Hypothalamus (tissue), 51 donors: ENCODE measurements at regions not wholly inside any gene's neighbourhood (a gene's known extent, or its start where the extent isn't known, plus 50 kb on each side); places are given as distances from the start of the nearest gene placed in this dataset.
A peak's percentile ranks its signal among the peaks of the same experiment; 100 is the strongest.
"Not testable (repeated sequence)": the region's sequence is repeated elsewhere in the genome, so short reads cannot be mapped to it uniquely, and the experiment has no call there.

ENCODE experiments used
- DNase-seq, 51 donors: peaks; one replicate each; lab custom pipeline; 2025; lab: John Stamatoyannopoulos, UW

GRCh38 chr7:131689662-131690234 is 133.3 kb upstream of the PODXL start:
- no peak for DNase-seq

GRCh38 chr7:131688738-131689661 is 132.6 kb upstream of the PODXL start:
- peak in 41 of 51 donors; percentile 5 to 75 (median 35) for DNase-seq

GRCh38 chr7:131687296-131687695 is 130.9 kb upstream of the PODXL start:
- no peak for DNase-seq

- no peak for DNase-seq
Observed at GRCh38 chr7:131686833-131687232, 130.4 kb upstream of the PODXL start.

- no peak for DNase-seq
Observed at GRCh38 chr7:131683536-131684125, 127.2 kb upstream of the PODXL start.

GRCh38 chr7:131681961-131682360 is 125.5 kb upstream of the PODXL start:
- DNase-seq, result no peak

DNA sequence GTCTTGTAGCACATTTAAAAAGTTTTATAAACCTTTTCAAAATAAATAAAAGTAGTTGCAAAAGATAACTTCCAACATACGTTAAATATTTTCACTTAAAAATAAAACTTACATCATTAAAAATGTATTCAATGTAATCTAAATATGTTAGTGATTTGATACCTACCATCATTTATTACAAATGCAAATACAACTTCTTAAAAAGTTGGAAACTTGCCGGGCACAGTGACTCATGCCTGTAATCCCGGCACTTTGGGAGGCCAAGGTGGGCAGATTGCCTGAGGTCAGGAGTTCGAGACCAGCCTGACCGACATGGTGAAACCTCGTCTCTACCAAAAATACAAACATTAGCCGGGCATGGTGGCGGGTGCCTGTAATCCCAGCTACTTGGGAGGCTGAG is 122.6 kb upstream of the PODXL start:
- DNase-seq, result not testable (repeated sequence)

GRCh38 chr7:131676850-131677249 is 120.4 kb upstream of the PODXL start:
- DNase-seq, result not testable (repeated sequence)

- no peak for DNase-seq
Observed at GRCh38 chr7:131674131-131674530, 117.7 kb upstream of the PODXL start.

DNA sequence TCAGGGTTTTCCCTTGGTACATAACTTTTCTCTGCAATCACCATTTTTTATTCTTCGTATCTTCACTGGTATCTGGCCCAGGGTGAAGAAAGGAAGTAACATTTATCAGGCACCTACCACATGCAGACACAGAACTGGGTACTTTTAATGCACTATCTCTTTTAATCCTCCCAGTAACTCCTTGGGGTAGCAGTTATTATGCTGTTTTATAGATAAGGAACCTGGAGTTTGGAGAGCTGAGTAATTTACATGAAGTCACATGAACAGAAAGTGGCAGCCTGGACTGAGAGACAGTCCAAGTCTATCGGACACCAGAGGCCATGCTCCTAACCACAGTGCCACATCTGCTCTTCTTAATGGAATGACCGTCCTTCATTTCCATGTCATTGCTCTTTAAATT is 117.1 kb upstream of the PODXL start:
- DNase-seq, result no peak

DNA sequence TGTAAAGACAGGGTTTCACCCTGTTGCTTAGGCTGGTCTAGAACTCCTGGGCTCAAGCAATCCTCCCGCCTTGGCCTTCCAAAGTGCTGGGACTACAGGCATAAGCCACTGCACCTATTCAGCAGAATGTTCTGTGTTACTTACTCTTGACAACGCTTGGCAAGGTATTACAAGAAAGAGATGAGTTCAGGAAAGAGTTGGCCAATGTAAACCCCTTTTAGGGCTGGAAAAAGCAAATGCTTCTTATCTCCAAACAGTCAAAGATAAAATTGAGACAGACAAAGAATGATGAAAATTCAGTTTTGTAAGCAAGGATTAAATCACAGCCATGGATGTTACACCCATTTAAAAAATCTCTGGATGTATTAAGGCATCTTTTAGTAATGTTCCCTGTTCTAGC is 114.0 kb upstream of the PODXL start:
- DNase-seq, result no peak

- DNase-seq, result no peak
Observed at GRCh38 chr7:131667699-131668098, 111.3 kb upstream of the PODXL start.

DNA sequence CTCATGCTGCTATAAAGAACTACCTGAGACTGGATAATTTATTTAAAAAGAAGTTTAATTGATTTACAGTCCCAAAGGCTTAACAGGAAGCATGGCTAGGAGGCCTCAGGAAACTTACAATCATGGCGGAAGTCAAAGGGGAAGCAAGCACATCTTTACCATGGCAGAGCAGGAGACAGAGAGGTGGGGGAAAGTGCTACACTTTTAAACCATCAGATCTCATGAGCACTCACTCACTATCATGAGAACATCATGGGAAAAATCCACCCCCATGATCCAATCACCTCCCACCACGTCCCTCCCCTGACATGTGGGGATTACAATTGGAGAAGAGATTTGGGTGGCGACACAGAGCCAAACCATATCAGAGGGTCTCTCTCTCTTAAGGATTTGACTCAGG is 108.6 kb upstream of the PODXL start:
- no peak for DNase-seq

GRCh38 chr7:131664570-131664969 is 108.1 kb upstream of the PODXL start:
- no peak for DNase-seq

DNA sequence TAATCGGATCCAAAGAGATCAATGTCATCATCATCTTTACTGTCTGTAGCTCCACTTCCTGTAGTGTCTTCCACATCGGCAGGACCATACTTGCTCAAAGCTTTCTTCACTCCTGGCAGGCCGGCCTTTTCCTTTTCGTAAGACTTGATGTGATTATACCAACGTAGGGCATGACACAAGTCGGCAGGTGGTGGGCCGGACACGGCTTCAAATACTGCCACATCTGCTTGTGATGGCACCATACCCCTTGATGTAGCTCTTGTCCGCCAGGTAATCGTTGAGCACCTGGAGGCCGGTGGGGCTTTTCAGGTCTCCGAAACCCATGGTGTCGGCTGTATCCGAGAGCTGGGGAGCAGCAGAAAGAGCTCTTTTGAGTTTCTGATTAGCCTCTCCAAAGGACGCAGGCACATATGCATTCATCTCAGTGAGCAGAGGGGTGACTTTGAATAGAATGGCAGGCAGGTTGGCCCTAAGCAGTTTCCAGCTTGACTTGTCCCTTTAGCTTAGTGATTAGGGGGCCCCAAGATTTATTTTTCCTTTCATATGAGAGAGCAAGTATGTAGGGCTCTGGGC is 106.0 kb upstream of the PODXL start:
- not testable (repeated sequence) for DNase-seq

DNA sequence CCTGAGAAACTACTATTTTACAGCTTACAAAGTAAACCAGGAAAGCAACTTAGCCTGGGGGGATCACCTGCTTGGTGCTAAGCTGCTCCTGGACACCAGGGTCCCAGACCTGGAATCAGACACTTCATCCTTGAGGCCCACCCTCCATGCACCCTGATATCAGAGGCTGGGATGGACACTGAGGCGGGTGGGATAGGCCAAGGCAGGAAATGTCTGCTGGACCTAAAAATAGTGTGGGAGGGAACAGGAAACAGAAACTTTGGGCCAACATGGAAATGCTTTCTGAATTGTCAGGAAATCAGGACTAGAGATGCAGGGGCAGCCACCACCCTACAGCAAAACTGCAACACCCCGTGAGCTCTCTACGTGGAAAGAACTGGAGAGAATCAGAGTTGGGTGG is 101.5 kb upstream of the PODXL start:
- no peak for DNase-seq

GRCh38 chr7:131656980-131657723 is 100.7 kb upstream of the PODXL start:
- DNase-seq, result no peak

DNA sequence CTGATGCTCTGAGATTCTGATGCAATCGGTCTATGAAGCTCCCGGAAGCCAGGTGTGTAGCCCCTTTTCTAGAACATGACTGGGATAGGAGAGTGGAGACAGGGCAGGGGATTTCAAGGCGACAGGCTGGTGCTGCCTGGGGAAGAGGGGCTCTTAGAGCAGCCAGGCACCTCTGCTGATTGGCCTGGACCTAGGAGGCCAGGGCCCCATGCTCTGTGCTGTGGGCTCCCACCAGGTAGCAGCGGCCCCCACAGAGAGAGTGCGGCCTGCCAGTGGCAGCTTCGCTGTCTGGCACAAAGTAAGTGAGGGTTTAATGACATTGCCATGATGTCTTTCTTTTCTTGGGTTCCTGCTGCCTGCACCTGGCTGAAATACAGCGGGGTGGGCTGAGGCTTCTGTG is 99.4 kb upstream of the PODXL start:
- no peak for DNase-seq

GRCh38 chr7:131655447-131655846 is 99.0 kb upstream of the PODXL start:
- DNase-seq, result no peak

DNA sequence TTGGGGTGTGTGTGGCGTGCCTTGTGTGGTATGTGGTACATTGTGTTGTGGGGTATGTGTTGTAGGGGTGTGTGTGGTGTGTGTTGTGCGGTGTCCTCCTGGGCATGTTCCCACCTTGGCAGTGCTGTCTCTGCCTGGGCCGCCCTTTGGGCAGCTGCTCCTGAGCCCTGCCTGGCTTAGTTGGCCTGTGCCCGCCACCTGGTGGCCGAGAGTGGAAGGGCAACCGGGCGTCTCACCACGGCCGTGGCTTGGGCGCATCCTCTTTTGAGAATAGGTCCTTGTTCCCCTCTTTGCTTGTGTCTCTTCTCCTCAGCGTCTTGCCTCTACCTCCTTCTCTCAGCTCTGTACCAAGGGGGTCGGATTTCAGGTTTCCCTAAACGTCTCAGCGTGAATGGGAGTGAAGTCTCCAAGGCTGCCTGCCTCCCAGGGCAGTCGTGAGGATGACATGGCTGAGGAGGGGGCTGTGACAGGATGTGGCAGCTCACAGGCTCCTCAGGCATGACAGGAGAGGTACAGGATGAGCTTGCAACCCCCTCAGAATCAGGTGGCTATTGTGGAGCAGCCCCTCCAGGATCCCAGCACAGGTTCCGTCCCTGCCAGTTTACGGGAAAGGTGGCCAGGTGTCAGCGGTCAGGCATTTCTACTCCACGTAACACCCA is 98.4 kb upstream of the PODXL start:
- DNase-seq, result peak in 50 of 51 donors; percentile 4 to 92 (median 68)
